Activated T-helper 17 cell treated with anti-CD3 and anti-CD28 coated beads, Interleukin-2, amount 50 U/mL, for 72 hours (primary cell): ENCODE measurements at regions not wholly inside any gene's neighbourhood (a gene's known extent, or its start where the extent isn't known, plus 50 kb on each side); places are given as distances from the start of the nearest gene placed in this dataset.

Experiments used
- ATAC-seq: fragments of 150-1000 bp; cut with Tn5 transposase; replicated peaks from 2 replicates; pipeline ENCODE4 v1.10.0; 2021; ENCODE audit warnings: mild to moderate bottlenecking, moderate library complexity
- H3K27ac Mint-ChIP-seq: one replicate; pipeline ENCODE4 v1.8.0; 2022; ENCODE audit warnings: mixed read lengths
- H3K27me3 Mint-ChIP-seq: one replicate; pipeline ENCODE4 v1.8.0; 2022; ENCODE audit warnings: mixed read lengths
- H3K36me3 Mint-ChIP-seq: one replicate; pipeline ENCODE4 v1.8.0; 2022; ENCODE audit warnings: low read depth, mild to moderate bottlenecking, mixed read lengths
- H3K4me1 Mint-ChIP-seq: one replicate; pipeline ENCODE4 v1.8.0; 2022; ENCODE audit warnings: mixed read lengths
- H3K4me3 Mint-ChIP-seq: one replicate; pipeline ENCODE4 v1.8.0; 2022; ENCODE audit warnings: mild to moderate bottlenecking, mixed read lengths
- H3K9me3 Mint-ChIP-seq: one replicate; pipeline ENCODE4 v1.8.0; 2022; ENCODE audit warnings: mixed read lengths

DNA sequence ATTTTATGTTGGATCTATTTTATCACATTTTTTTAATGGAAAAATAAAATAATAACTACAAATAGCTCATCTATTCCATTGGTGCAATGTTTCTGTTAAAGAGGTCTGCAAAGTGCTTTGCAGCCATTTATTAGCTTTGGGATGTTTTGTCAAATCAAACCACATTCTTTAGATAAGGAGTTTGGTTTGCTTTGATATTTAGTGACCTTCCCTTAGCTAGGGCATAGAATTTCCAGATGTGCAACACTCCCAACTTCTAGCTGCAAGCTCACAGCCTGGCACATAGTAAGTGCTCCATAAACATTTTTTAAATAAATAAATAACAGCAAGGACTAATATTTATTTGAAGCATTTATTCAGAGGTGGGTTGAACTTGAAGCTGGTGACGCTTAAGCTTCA, 80.4 kb upstream of the ARHGAP29 start:
- H3K9me3 Mint-ChIP-seq, result no peaks in the 10 kb centered on the region
- peaks cover 12% of the 10 kb centered on the region for H3K27me3 Mint-ChIP-seq
- ATAC-seq, result no peak
- H3K27ac Mint-ChIP-seq, result no peak overlapping the region
- no peaks in the 10 kb centered on the region for H3K4me1 Mint-ChIP-seq
- no peaks in the 10 kb centered on the region for H3K36me3 Mint-ChIP-seq
- no peak overlapping the region for H3K4me3 Mint-ChIP-seq

DNA sequence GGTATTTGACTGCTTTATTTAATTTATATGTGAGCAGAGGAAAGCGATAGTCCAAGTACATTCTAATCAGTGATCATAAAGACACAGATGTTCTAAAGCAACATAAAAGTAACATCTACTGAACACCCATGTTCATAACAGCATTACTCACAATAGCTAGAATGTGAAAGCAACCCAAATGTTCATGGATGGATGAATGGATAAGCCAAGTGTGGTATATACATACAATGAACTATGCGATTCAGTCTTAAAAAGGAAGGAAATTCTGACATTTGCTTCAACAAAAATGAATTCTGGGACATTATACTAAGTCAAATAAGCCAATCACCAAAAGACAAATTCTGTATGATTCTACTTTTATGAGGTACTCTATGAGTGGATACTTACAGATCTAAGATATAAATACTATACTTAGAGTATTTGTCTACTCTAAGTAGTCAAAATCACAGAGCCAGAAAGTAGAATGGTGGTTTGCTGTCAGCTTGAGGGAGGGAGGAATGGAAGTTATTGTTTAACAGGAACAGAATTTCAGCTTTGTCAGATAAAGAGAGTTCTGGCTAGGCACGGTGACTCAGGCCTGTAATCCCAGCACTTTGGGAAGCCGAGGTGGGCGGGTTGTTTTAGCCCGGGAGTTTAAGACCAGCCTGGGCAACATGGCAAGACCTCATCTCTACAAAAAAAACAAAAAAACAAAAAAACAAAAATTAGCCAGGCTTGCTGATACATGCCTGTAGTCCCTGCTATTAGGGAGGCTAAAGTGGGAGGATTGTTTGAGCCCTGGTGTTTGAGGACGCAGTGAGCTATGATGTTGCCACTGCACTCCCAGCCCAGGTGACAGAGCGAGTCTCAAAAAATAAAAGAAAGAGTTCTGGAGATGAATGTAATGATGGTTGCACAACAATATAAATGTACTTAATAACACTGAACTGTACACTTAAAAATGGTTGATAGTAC, 79.7 kb upstream of the ARHGAP29 start:
- Mint-ChIP-seq H3K4me1 (no peaks in the 10 kb centered on the region), H3K9me3 (no peaks in the 10 kb centered on the region), H3K36me3 (no peaks in the 10 kb centered on the region), H3K27me3 (peaks cover 12% of the 10 kb centered on the region), H3K27ac (no peak overlapping the region), H3K4me3 (no peak overlapping the region)
- no peak for ATAC-seq

DNA sequence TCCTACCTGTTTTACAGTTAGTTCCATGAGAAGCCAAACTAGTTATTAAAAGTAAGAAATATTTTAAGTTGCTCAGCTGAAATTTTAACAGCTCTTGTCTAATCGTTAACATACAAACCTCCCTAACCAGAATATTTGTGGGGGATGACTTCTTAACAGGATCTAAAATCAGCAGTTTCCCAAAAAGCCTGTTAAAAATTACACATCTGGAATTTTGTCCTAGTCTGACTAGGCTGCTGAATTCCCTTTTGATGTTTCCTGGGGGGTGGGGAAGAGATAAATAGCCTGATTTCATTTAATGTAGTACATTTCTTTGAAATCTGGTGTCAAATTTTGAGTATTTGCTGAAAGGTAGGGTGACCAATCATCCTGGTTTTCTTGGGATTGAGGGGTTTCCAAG, 78.8 kb upstream of the ARHGAP29 start:
- Mint-ChIP-seq H3K4me3 (no peak overlapping the region), H3K4me1 (no peaks in the 10 kb centered on the region), H3K9me3 (no peaks in the 10 kb centered on the region), H3K27ac (no peak overlapping the region), H3K27me3 (peaks cover 12% of the 10 kb centered on the region), H3K36me3 (no peaks in the 10 kb centered on the region)
- ATAC-seq, result no peak

DNA sequence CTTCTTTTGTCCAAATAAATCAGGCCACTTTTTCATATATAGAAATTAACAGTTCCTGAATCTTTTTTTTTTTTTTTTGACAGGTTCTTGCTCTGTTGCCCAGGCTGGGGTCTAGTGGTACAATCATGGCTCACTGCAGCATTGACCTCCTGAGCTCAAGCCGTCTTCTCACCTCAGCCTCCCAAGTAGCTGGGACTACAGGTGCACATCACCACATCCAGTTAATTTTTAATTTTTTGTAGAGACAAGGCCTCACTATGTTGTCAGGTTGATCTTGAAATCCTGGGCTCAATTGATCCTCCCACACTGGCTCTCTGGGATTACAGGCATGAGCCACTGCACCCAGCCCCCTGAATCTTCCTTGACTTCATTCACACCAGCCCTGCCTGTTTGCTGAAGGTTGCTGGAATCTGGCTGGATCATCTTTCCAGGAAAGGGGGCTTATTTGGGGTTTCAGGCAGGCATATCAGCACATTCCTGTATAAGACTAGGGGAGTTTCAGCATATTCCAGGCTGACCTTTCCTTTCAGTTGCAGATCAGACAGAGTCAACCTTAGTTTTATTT, 78.2 kb upstream of the ARHGAP29 start:
- H3K4me3 Mint-ChIP-seq, result no peak overlapping the region
- peaks cover 8% of the 10 kb centered on the region for H3K27me3 Mint-ChIP-seq
- no peaks in the 10 kb centered on the region for H3K4me1 Mint-ChIP-seq
- no peaks in the 10 kb centered on the region for H3K9me3 Mint-ChIP-seq
- no peak overlapping the region for H3K27ac Mint-ChIP-seq
- H3K36me3 Mint-ChIP-seq, result no peaks in the 10 kb centered on the region
- ATAC-seq, result no peak

DNA sequence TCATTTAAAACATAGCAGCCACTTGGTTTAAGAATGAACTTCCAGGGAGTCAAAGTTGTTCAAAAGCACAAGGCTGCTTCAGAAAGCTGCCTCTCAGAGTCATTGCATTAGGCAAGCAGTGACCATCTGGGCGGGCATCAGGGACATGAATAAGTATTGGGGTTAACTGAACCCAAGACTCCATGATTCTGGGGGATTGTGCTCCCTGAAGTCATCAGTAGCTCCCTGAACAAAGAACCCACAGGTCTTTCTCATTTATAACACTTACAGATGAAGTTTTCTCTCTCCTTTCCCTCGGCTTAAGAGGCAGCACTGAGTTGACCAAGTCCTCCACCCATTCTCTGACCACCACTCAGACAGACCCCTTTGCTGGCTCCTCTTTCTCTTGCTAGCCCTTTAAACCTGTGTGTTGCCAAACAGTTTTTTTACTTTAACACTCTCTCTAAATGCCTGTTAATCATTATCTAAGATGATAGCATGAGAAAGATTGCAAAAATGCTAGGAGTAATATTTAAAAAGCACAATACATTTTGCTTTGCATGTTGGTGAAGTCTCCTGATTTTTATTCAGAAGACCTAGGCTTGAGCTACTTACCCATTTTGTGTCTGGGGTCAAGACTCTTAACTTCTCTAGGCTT, 77.0 kb upstream of the ARHGAP29 start:
- Mint-ChIP-seq H3K27ac (no peak overlapping the region), H3K4me3 (no peak overlapping the region), H3K4me1 (no peaks in the 10 kb centered on the region), H3K27me3 (peaks cover 9% of the 10 kb centered on the region), H3K36me3 (no peaks in the 10 kb centered on the region), H3K9me3 (no peaks in the 10 kb centered on the region)
- ATAC-seq, result no peak

DNA sequence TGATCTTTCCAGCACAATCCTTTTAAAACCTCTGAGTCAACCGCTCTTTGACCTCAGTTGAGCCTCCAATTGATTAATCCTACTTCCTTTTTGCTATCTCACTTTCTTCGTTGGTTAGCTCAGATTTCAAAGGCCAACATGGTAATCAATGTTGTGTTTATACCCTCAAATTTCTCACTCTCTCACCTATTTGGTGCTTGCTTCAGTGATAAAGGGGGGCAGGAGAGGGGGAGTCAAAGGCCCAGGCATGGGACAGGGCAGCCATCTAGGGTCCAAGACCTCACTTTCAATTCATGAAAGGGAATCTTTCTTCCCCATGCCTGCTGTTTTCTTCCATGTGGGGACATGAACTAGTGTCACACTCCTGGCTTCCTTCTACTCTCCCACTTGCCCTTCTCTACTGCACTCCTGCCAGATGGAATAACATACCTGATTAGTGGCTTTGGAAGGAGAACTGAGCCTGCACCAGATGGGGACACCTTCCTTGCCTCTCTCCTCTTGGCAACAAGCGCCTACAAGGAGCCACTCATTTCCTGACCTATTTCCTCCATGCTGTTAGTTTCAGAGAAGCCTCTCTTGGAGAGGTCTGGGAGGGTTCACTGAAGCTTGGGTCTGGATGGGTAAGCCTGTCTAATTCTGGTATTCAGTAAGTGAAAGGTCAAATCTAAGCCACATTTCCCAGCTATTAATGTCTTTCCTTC, 73.3 kb upstream of the ARHGAP29 start:
- Mint-ChIP-seq H3K4me3 (no peak overlapping the region), H3K36me3 (no peaks in the 10 kb centered on the region), H3K4me1 (no peaks in the 10 kb centered on the region), H3K27me3 (peaks cover 3% of the 10 kb centered on the region), H3K27ac (no peak overlapping the region), H3K9me3 (no peaks in the 10 kb centered on the region)
- ATAC-seq, result no peak

GRCh38 chr1:94309829-94310569, 72.6 kb upstream of the ARHGAP29 start:
- no peaks in the 10 kb centered on the region for H3K9me3 Mint-ChIP-seq
- no peak overlapping the region for H3K27ac Mint-ChIP-seq
- no peak overlapping the region for H3K4me3 Mint-ChIP-seq
- H3K36me3 Mint-ChIP-seq, result no peaks in the 10 kb centered on the region
- peaks cover 3% of the 10 kb centered on the region for H3K27me3 Mint-ChIP-seq
- no peak for ATAC-seq
- no peaks in the 10 kb centered on the region for H3K4me1 Mint-ChIP-seq

DNA sequence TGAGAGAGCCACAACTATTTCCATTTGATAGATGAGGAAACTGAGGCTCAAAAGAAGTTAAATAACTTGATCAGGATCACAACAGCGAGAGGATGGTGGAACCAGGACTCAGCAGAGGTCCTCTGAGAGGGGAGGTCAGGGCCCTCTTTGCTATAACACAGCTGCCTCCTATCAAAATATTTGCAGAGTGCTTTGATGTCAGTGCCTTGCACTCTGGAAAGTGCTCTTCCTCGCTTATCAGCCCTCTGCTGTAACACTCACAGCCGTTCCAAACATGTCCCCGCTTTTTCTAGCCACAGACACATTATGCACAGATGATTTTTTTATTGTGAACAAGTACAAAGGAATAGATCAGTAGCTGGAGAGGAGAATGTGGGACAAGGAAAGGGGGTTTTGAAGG, 71.8 kb upstream of the ARHGAP29 start:
- H3K4me1 Mint-ChIP-seq, result no peaks in the 10 kb centered on the region
- no peaks in the 10 kb centered on the region for H3K36me3 Mint-ChIP-seq
- no peak for ATAC-seq
- no peaks in the 10 kb centered on the region for H3K9me3 Mint-ChIP-seq
- peaks cover 6% of the 10 kb centered on the region for H3K27me3 Mint-ChIP-seq
- H3K4me3 Mint-ChIP-seq, result no peak overlapping the region
- H3K27ac Mint-ChIP-seq, result no peak overlapping the region

GRCh38 chr1:94306521-94306920, 69.1 kb upstream of the ARHGAP29 start:
- H3K27ac Mint-ChIP-seq, result no peak overlapping the region
- no peaks in the 10 kb centered on the region for H3K36me3 Mint-ChIP-seq
- no peak for ATAC-seq
- peaks cover 11% of the 10 kb centered on the region for H3K27me3 Mint-ChIP-seq
- H3K4me1 Mint-ChIP-seq, result no peaks in the 10 kb centered on the region
- H3K4me3 Mint-ChIP-seq, result no peak overlapping the region
- no peaks in the 10 kb centered on the region for H3K9me3 Mint-ChIP-seq

- Mint-ChIP-seq H3K36me3 (no peaks in the 10 kb centered on the region), H3K27ac (no peak overlapping the region)
Observed at GRCh38 chr1:94305704-94306103, 68.3 kb upstream of the ARHGAP29 start.

DNA sequence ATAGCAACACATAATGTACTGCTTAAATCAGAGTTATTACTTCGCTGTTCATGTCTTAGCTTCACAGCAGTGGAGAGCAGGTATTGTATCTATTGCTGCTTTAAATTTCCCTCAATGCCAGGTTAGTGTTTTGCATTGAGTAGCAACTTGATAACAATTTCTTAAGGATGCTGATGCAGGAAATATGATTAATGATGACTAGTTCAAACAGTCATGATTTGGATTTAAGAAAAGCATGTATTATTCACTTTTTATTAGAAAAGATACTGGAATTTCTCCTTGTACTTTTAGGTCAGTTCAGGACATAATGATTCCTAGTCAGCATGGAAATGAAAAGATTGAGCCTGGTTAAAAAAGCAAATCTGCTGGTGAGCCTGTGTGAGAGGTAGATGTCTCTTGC, 67.2 kb upstream of the ARHGAP29 start:
- H3K36me3 Mint-ChIP-seq, result no peaks in the 10 kb centered on the region
- H3K4me3 Mint-ChIP-seq, result no peak overlapping the region
- ATAC-seq, result no peak
- H3K9me3 Mint-ChIP-seq, result no peaks in the 10 kb centered on the region
- no peak overlapping the region for H3K27ac Mint-ChIP-seq
- no peaks in the 10 kb centered on the region for H3K4me1 Mint-ChIP-seq
- H3K27me3 Mint-ChIP-seq, result peaks cover 18% of the 10 kb centered on the region

More at GRCh38 chr1:94305704-94306103, 68.3 kb upstream of the ARHGAP29 start:
- Mint-ChIP-seq H3K4me1 (no peaks in the 10 kb centered on the region), H3K4me3 (no peak overlapping the region), H3K27me3 (peaks cover 11% of the 10 kb centered on the region), H3K9me3 (no peaks in the 10 kb centered on the region)
- ATAC-seq, result no peak

GRCh38 chr1:94303005-94303404, 65.6 kb upstream of the ARHGAP29 start:
- Mint-ChIP-seq H3K9me3 (no peaks in the 10 kb centered on the region), H3K4me3 (no peak overlapping the region), H3K36me3 (no peaks in the 10 kb centered on the region), H3K4me1 (no peaks in the 10 kb centered on the region), H3K27ac (no peak overlapping the region), H3K27me3 (peaks cover 15% of the 10 kb centered on the region)
- no peak for ATAC-seq

DNA sequence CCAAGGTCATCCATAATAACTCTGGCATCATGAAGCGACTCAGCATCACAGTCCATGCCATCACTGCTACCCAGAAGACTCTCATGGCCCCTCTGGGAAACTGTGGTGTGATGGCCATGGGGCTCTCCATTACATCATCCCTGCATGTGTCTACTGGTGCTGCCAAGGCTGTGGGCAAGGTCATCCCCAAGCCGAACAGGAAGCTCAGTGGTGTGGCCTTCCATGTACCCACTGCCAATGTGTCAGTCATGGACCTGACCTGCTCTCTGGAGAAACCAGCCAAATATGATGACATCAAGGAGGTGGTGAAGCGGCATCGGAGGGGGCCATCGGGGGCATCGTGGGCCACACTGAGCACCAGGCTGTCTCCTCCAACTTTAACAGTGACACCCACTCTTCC, 65.1 kb upstream of the ARHGAP29 start:
- ATAC-seq, result no peak
- no peak overlapping the region for H3K4me3 Mint-ChIP-seq
- no peaks in the 10 kb centered on the region for H3K9me3 Mint-ChIP-seq
- no peak overlapping the region for H3K27ac Mint-ChIP-seq
- no peaks in the 10 kb centered on the region for H3K36me3 Mint-ChIP-seq
- H3K4me1 Mint-ChIP-seq, result no peaks in the 10 kb centered on the region
- H3K27me3 Mint-ChIP-seq, result peaks cover 15% of the 10 kb centered on the region

- H3K4me1 Mint-ChIP-seq, result no peaks in the 10 kb centered on the region
- no peak for ATAC-seq
- H3K27me3 Mint-ChIP-seq, result peaks cover 15% of the 10 kb centered on the region
Observed at GRCh38 chr1:94301186-94301585, 63.8 kb upstream of the ARHGAP29 start.

More at GRCh38 chr1:94301186-94301585, 63.8 kb upstream of the ARHGAP29 start:
- H3K36me3 Mint-ChIP-seq, result no peaks in the 10 kb centered on the region
- no peak overlapping the region for H3K4me3 Mint-ChIP-seq
- no peak overlapping the region for H3K27ac Mint-ChIP-seq
- no peaks in the 10 kb centered on the region for H3K9me3 Mint-ChIP-seq
